ENCODE measurements at regions not wholly inside any gene's neighbourhood (a gene's known extent, or its start where the extent isn't known, plus 50 kb on each side); places are given as distances from the start of the nearest gene placed in this dataset.

- H3K27me3 ChIP-seq: no peaks in the 10 kb centered on the region
- H3K4me1 ChIP-seq (replicated peaks in 1 of 2): no peaks in the 10 kb centered on the region
- H3K36me3 ChIP-seq (replicated peaks in 1 of 2): no peaks in the 10 kb centered on the region
- intact Hi-C loops (cut with DNase I): no loop called here
- DNase-seq: no peak
- no peak overlapping the region for H3K27ac ChIP-seq
- TF ChIP-seq POLR2A (IDR thresholded peaks at IDR 0.05) (no peak), CTCF (IDR thresholded peaks at IDR 0.05) (no peak)
- WGBS, 4 donors: 73 to 83% (median 79%) methylated on average over 1 of the region's 1 CpG
- no peak overlapping the region for H3K4me3 ChIP-seq
- H3K9me3 ChIP-seq (replicated peaks in 1 of 3): no peaks in the 10 kb centered on the region
Observed at GRCh38 chr13:104111031-104111430, 1044.8 kb upstream of the SLC10A2 start.

GRCh38 chr13:104106705-104107393 is 1040.6 kb upstream of the SLC10A2 start:
- H3K9me3 ChIP-seq (replicated peaks in 1 of 3): no peaks in the 10 kb centered on the region
- WGBS, 4 donors: 70 to 75% (median 71%) methylated on average over 9 of the region's 9 CpGs
- no peaks in the 10 kb centered on the region for H3K27me3 ChIP-seq
- intact Hi-C loops (cut with DNase I): no loop called here
- no peaks in the 10 kb centered on the region for H3K4me1 ChIP-seq (replicated peaks in 1 of 2)
- TF ChIP-seq CTCF (IDR thresholded peaks at IDR 0.05) (no peak), POLR2A (IDR thresholded peaks at IDR 0.05) (no peak)
- DNase-seq: no peak
- H3K36me3 ChIP-seq (replicated peaks in 1 of 2): no peaks in the 10 kb centered on the region
- no peak overlapping the region for H3K27ac ChIP-seq
- no peak overlapping the region for H3K4me3 ChIP-seq

DNA sequence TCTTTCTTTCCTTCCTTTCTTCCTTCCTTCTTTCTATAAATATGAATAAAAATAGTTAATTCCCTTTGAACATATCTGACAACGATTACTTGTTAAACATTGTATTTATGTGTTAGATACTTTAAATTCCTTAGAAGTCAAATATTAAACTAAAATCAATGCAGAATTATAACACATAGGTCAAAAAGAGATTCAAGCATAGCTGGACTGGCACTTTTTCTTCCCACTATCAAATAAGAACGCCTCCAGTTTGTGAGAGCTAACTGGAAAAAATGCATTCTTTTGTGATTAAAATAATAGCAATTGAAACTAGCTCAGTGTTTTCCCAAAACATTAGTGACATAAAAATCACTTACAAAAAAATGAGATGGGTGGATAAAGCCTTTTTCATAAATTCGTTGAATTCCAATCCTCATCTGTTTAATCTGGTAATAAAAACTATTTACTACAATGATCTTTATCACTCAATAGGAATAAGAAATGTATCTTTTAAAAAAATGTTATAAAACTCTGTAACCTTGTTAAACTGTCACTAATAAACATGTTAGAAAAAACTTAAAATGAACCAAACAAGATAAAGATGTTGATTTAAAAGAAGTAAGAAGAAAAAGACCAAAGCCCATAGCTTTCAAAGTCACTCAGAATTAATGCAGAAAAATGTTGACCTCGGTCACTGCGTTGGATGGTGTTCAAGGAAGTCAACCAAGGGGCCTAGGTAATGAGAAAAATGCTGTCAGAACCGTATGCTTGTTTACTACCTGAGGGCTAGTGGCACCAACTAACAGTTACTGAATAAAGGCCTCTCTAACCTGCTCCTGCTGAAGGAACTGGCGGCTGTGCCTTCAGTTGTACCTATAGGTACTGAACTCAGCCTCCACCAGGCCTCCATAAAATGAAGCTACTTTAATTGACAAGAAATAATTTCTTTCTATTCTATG is 1039.5 kb upstream of the SLC10A2 start:
- no peaks in the 10 kb centered on the region for H3K36me3 ChIP-seq (replicated peaks in 1 of 2)
- no peak for DNase-seq
- no peak overlapping the region for H3K27ac ChIP-seq
- intact Hi-C loops (cut with DNase I): no loop called here
- no peak for TF ChIP-seq POLR2A (IDR thresholded peaks at IDR 0.05)
- no peaks in the 10 kb centered on the region for H3K27me3 ChIP-seq
- H3K9me3 ChIP-seq (replicated peaks in 1 of 3): no peaks in the 10 kb centered on the region
- no peak overlapping the region for H3K4me3 ChIP-seq
- H3K4me1 ChIP-seq (replicated peaks in 1 of 2): no peaks in the 10 kb centered on the region
- 66 to 71% (median 70%) methylated on average over 7 of the region's 7 CpGs for WGBS, 4 donors

GRCh38 chr13:104099750-104100149 is 1033.5 kb upstream of the SLC10A2 start:
- Histone ChIP-seq H3K4me3 (no peak overlapping the region), H3K27ac (no peak overlapping the region), H3K9me3 (replicated peaks in 1 of 3) (no peaks in the 10 kb centered on the region), H3K4me1 (replicated peaks in 1 of 2) (no peaks in the 10 kb centered on the region), H3K27me3 (no peaks in the 10 kb centered on the region), H3K36me3 (replicated peaks in 1 of 2) (no peaks in the 10 kb centered on the region)
- intact Hi-C loops (cut with DNase I): no loop called here
- TF ChIP-seq CTCF (IDR thresholded peaks at IDR 0.05): no peak
- TF ChIP-seq POLR2A (IDR thresholded peaks at IDR 0.05): no peak
- no peak for DNase-seq
